GM21786 (cell line): ENCODE measurements at regions not wholly inside any gene's neighbourhood (a gene's known extent, or its start where the extent isn't known, plus 50 kb on each side); places are given as distances from the start of the nearest gene placed in this dataset.
A peak's percentile ranks its signal among the peaks of the same experiment; 100 is the strongest.

Experiments used
- ATAC-seq: cut with Tn5 transposase; IDR thresholded peaks from one replicate; pipeline ENCODE4 v1.9.1; 2021; ENCODE audit not compliant: unreplicated experiment

DNA sequence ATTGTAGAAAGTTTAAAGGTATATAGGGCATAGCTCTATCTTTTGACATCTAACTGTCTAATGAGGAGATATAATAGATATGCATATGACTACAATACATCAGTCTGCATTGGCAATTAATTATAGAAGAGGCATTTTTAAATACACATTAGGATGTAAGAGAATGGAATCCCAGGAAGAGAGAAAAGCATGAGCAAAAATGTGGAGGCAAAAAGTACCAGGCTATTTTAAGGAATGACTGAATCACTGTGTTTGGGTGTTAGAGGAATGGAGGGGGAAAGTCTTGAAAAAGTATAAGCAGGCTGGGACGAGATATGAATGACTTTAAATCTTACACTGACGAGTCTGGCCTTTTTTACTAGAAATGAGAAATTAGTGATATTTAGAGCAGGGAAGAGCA lies 138.4 kb upstream of the ZNF462 start:
- ATAC-seq, result no peak

DNA sequence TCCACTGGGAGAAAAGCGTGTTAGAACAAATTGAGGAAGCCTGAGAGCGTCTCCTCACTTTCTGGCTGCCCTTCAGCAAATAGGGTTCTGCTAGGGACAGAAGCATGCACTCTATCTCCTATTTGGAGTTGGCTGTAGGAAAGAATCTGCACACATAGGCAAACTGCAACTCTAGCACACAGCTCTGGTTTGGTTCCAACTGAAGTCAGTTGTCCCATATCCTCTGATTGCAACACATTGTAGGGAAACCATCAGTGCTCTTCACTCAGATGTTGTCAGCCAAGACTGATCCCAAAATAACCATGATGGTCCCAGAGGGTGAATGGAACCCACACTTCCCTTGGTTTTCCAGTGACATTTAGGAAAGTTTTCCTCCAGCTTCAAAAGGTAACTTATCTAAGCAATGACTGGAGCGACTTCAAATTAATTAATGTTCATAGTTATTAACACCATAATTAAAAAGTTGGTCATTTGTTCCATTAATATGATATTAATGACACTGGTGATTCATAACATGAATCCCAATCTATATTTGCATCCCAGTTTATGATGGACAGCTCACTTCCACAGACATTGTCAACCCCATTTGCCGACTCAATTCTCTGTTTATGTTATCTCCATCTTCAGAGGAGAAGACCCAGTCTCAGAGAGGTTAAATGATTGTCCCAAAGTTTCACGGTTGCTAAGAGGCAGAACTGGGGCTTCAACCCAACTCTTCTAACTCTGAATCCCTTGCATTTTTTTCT lies 136.7 kb upstream of the ZNF462 start:
- no peak for ATAC-seq

DNA sequence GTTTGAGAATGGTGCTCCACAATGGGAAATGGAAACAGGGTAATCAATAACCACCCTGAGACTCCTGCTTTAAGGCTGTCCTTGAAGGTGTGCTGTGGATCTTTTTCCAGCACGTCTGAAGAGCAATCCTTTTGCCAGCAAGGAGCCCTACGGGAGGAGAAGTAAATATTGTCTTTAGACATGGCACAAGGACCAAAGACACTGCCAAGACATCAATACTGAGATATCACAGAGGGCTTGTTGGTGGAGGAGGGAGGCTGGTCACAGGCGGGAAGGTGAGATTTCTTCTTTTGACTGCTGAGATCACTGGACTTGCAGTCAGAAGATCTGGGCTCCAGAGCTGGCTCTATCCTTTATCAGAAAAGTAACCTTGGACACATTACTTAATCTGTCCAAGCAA lies 135.0 kb upstream of the ZNF462 start:
- no peak for ATAC-seq

DNA sequence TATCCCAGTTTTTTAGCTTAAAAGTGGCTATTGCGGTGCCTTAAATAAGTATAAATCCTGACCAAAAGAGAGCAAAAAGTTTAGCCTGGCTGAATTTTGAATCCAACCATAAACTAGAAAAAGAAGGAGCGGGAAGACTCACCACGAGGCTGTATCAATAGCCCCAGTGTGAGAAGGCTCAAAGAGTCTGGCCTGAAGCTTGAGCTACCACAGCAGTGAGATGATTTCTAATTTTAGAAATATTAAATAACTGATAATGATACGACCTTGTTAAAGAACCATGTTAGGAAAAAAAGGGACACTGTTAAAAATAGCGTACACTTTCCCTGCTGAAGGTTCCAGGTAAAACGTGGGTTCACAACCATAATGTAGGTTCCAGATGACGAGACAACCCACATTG lies 134.1 kb upstream of the ZNF462 start:
- no peak for ATAC-seq

DNA sequence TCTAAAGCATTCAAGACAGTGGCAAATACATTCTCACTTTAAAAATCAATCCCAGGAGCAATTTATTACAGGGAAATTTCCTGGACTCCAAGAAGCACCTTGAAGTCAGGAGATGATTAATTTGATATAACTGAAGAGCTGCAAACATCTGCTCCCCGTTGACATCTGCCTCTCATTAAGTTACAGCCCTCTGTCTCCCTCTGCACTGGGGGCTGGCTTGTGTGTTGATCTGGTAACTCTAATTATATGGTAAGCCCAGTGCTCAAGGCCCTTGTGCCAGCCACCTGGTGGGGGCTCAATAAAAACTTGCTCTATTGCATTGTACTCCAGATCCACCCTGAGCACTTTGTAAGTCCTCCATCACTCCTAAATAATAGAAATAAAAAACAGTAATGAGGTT lies 131.1 kb upstream of the ZNF462 start:
- ATAC-seq, result no peak

DNA sequence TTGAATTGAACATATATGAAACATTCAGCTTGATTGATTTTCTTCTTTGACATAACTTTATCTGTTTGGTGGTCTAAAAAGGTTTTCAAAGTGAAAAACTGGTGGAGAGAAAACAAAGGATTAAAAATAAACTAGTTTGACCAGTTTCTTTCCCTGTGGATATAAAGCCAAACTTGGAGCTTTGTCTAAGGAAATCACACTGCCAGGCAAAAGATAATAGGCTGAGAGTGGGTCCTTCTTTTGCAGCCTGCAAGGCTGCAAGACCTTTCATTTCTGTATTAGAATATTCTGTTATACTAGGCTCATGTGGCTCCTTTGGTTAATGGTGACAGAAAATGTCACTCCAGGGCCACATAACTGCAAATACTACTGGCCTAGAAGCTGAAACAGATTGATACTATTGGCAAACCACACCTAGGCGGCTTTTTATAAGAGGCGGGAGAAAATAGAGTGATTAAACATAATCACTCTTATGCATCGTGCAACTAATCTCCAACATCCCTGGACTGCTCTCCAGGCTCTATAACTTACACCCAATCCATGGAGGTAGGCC lies 129.1 kb upstream of the ZNF462 start:
- ATAC-seq, result no peak

DNA sequence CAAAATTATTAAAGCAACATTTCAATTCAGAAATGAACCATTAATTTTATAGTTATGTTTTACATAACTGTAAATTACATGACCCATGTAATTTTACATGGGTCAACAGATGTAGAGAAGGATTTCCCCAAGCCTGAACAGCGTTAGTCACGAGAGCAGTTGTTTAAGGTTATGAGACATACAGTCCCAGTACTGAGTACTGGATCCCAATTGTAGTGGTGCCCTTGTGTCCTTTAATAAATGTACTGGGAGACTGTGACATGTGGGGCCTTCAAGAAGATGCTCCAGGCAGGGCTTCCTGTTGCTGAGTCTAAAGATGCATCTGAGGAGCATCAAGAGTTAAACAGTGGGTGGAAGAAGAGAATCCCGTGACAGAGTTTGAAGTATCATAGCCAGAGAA lies 125.5 kb upstream of the ZNF462 start:
- no peak for ATAC-seq

DNA sequence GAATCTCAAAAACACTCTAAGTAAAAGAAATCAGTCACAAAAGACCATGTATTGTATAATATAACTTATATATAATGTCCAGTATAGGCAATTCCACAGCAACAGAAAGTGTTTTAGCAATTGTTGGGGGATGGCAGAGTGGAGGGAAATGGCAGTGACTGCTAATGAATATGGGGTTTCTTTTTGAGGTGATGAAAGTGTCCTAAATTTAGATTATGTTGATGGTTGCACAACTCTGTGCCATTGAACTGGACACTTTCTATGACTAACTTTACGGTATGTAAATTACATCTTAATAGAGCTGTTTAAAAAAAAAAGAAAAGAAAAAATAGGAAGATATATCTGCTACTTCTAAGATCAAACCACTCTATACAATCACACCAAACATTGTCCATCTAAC lies 124.9 kb upstream of the ZNF462 start:
- ATAC-seq, result no peak

DNA sequence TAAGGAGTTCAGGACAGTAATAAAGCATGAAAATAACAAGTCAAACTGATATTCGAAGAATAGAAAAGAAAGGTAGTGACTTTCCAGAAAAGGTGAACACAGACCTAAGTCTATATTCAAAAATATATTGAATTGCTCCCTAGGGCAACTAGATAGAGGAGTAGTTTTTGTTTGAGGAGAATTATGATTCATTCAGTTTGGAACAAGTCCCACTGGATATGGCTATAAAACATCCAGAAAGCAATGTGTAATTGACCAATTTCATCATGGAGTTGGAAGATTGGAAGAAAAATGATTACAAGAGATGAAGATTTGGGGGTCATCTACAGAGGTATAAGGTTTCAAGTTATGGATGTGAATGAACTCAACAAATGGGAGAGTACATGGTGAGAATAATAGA lies 117.5 kb upstream of the ZNF462 start:
- ATAC-seq, result no peak

DNA sequence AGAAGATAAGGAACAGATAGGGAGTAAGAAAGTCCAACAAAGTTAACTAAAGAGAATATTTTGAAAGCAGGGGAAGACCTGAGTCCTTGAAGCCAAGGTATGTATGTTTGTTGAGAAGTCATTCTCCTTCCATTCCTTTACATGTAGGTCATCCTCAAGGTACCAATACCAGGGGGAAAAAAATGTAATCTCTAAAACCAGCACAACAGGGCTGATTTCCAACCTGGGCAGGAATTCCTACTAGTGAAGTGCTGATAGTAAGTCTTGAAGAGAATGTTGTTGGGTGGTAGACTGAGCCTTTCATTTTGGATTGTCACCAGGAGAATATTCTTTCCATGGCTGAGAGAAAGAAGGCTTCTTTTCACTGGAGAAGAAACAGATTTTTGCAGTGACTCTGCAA lies 117.1 kb upstream of the ZNF462 start:
- ATAC-seq, result no peak

DNA sequence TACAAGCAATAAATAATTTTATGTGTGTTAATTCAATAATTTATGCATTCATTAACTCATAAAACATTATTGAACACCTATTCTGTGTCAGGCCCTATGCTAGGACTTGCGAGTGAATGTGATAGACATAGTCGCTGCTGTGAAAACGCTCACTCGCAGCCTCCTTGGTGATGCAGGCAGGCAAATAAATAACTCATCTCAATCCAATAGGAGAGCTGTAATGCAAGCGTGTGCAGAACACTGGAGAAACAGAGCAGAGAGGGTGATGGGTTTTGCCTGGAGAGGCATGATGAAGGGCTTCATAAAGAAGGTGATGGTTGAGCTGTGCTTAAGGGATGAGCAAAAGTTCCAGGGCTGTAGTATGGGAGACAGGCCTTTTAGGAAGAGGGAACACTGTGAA lies 111.3 kb upstream of the ZNF462 start:
- no peak for ATAC-seq

DNA sequence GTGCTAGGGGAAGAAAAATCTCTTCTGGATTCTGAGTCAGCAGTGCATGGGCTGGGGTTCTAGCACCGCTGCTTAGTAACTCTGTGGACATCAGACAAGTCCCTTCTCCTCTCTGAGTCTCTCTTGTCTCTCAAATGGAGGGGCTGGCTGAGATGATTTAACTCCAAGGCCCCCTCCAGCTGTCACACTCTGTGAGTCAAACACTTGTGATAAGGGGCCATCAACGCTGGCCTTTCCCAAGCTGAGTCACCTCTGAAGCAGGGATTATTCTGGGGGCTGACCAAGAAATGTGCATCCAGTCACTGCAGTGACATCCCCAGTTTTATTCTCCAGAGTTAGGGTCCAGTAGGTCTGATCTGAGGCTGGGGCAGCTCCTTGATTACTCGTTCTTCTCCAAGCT lies 110.4 kb upstream of the ZNF462 start:
- no peak for ATAC-seq

DNA sequence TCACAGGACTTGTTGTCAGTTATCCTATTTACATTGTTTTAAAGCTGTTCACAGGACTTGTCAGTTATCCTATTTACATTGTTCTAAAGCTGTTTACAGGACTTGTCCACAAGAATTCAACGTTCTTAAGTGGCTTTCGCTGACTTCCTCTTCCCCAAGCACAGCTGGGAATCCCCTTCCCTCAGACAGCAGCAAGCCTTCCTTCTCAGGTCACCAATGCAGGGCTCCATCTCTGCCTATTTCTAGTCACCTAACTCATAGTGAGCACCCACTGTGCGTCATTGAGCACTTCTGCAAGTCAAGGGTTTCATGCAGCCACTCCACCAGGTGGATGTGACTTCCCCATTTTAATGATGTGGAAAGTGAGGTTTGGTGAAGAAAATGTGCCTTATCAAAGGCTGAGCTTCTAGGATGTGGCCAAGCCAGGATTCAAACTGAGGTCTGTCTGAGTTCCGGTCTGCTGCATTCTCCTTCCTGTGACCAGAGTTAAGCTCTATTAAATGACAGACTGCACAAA lies 109.8 kb upstream of the ZNF462 start:
- peak; percentile 94 for ATAC-seq

DNA sequence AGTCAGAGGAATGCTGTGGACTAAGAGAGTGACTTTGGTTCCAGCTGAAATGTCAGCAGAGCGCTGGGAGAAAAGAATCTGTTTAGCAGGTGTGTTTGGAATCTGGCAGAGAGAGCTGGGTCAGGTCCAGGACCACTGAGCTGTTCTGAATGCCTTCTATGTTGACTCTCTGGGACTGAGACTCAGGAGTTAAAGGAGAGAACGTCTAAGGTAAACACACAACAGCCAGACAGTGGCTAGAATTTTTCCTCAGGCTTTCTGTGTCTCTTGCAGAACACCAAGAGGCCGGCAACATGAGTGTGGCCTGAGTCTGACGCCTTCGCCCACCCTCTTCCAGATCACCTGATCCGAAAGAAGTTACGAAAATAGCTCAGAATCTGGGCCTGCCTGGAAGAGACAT lies 107.2 kb upstream of the ZNF462 start:
- ATAC-seq, result no peak

DNA sequence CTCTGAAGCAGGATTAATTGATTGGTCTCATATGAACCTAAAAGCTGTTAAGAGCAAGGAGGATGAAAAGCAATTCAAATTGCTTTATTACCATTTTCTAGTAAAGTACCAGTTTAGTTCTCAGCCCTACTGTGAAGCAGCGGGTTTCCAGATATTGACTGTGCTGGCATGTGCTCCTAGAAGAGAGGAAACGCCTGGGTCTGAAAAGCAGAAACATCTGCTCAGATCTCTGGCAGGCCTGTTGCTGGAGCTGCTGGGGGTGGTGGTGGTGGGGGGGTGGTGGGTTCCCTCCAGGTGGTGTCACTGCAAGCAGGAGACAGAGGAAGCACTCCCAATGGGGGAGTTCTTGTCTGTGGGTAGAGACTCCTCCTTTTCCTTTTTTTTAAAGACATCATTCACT lies 105.5 kb upstream of the ZNF462 start:
- ATAC-seq, result no peak

DNA sequence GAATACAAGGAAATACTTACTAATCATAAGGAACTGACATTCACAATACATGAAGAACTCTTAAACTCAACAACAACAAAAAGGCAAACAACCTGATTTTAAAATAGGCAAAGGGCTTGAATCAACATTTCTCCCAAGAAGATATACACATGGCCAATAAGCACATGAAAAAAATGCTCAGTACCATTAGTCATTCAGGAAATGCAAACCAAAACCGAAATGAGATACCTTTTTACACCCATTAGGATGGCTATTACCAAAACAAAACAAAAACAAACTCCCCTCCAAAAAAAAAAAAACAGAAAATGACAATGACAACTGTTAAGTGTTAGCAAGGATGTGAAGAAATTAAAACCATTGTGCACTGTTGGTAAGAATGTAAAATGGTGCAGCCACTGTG lies 104.1 kb upstream of the ZNF462 start:
- peak; percentile 95 for ATAC-seq

DNA sequence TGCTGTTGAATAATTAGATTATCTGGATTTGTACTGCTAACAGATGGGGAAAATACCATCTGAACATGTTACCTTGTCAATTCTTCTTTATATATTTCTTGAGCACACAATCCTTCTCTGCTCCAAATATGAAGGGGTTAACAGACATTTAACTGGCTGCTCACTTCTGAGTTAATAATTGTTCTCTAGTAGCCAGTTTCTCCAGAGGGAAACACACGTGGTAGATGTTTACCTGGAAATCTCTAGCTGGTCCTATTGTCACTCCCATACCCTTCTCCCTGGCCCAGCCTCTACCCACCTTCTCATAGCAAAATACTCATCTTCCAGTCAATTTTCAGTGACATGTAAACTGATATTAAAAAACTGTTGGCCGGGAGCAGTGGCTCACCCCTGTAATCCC lies 101.5 kb upstream of the ZNF462 start:
- no peak for ATAC-seq

DNA sequence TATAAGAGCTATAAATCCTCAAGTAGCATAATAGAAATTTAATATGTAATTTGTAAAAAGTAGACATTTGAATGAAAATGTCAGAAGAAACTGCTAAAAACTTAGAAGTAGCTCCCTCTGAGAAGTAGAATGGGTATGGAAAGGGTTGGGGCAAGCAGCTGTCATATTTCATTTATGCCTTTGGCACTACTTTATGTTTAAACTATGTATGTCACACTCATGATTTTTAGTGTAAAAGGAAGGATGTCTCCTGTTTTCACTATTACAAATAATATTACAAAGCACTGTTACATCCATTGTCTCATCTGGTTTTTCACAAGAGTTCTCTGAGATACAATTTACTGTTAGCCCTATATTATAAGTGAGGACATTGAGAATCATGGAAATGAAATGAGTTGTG lies 96.3 kb upstream of the ZNF462 start:
- no peak for ATAC-seq

DNA sequence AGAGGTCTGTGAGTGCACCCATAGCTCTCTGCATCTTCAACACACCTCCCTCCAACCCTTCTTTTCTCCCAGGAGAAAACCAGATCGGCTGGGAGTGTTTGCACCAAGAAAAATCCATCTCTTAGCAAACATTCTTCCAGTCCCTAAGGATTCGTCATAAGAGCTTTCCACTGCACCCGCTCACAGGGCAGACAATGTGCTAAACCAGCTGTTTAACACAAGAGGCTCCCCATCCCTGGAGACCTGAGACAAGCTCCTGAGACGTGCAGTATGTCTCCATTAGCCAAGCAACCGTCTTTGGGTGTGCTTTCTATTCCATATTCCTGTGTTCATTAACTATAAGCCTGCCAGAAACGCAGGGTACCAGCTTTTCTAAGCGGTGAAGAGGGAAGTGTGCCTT lies 93.6 kb upstream of the ZNF462 start:
- no peak for ATAC-seq

DNA sequence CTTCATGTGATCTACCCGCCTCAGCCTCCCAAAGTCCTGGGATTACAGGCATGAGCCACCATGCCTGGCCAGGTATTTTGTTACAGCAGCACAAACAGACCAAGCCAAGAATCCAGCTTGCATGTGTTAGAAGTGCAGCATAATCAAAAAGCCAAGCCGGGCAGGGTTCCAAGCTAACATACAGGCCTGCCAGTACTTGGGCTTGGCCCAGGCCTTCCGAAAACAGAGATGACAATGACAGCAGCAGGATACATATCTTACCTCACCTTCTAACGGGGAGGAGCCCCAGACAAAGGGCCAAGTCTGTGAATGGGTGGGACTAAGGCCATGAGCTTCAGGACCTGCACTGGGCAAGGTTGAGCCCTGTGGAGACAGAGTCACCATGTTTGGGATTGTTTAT lies 91.4 kb upstream of the ZNF462 start:
- ATAC-seq, result no peak

DNA sequence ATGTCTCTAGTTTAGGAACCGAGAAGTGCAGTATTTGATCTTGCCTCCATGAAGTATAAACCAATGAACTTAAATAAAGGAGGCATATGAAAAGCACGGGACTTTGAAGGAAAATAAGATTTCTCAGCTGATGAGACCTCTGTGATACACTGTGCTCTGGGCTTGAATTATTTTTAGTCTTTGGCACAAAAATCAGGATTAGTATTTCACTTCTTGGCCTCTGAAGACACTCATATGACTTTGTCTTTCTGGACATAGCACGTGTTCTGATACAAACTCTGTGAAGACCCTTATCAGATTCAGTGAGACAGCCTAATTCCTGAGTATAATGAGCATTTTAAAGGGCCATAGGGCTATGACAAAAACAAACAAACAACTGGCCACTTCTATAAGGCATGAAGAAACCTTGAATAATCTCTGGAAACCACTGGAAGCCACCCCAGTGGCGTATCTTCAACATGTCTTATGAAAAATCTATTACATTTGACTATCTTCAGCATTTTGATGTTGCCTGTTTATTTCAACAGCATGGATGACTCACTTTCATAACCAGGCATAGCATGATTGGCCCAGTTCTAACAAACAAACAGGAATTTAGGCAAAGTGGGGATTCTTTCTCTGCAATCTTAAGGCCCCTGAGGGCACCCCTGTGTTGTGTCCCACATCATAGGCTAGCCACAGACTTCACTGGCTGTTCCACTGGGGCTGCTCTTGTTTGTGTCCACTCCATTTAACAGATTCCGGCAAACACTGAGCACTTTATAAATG lies 90.3 kb upstream of the ZNF462 start:
- no peak for ATAC-seq

DNA sequence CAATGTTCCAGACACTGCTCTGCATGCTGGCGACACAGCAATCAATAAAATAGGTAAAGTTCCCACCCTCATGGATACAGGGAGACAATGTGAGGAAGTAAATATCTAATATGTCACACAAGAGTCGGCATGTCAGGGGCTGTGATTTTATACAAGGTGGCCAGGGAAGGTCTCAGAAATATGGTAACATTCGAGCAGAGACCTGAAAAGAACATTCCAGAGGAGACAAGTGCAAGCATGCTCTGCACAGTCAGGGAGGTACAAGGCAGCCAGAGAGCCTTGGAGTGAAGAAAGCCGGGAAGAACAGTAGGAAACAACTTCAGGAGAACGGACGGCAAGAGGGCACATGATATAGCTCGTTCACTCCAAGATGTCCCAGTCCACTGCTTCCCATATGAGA lies 89.2 kb upstream of the ZNF462 start:
- ATAC-seq, result no peak
